NCI-H748 (cell line): ENCODE measurements at regions not wholly inside any gene's neighbourhood (a gene's known extent, or its start where the extent isn't known, plus 50 kb on each side); places are given as distances from the start of the nearest gene placed in this dataset.

ENCODE experiments used
- DNase-seq: peaks from one replicate; lab custom pipeline; 2025; ENCODE audit not compliant: unreplicated experiment; lab: John Stamatoyannopoulos, UW

DNA sequence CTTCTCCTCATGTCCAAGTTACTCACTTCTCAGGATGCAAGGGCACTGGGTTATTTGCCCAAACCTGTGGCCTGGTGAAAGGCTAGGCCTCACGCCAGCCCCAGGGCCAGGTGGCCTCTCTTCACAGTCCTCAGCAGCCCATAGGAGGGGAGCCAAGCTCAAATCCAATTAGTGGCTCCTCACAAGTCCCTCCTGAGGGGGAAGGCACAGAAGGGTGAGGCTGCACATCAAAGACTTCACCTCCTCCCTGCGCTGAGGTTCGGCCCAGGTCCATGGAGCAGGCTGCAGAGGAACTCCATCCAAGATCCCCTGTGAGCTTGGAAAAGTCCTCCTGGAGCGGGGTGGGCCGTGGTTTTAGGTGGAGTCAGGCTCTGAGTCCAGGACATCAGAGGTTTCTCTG is 320.0 kb downstream of the FOXL1 start:
- no peak for DNase-seq

DNA sequence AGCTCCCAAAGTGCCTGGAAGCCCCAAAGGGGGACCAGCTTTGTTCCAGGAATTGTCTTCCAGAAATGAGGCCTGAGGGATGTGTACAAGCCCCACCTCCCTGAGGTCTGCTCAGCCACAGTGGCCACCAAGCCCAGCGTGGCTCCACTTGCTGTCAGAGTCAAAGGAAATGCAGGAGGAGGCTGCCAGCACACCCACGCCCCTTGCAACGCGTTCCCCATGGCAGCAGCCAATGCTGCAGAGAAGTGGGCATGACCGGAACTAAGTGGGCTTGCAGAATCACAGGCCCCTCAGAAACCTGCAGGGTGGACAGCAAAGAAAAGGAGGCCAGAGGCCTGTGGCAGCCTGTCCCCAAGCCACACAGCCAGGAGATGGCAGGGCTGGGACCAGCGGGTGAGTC is 320.8 kb downstream of the FOXL1 start:
- no peak for DNase-seq

DNA sequence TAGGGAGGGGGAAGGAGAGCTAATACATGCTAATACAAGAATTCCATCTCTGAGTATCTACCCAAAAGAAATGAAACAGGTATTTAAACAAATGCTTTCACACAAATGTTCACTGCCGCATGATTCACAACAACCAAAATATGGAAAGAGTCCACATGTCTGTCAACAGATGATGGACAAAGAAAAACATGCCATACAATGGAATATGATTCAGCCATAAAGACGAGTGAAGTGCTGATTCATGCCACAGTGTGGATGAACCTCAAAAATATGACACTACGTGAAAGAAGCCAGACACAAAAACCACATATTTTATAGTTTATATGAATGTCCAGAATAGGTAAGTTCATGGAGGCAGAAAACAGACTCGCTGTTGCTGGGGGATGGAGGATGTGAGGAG is 321.4 kb downstream of the FOXL1 start:
- no peak for DNase-seq

DNA sequence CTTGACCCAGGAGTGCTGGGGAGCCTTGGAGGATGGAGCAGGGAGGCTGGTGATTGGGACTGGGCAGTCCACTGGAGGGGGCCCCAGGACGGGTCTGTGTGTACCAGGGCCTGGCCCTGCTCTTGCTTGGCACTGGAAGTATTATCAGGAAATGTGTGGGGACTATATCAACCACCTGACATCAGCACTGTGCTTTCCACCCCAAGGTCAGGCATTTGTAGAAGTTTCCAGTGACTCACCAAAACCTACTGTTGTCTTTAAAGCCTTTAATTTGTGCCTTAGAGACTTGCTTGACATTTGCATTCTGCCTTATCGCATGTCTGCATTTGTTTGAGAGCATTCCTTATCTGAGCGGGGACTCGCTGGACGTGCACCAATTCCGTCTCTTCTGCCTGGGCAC is 323.1 kb downstream of the FOXL1 start:
- DNase-seq: no peak

DNA sequence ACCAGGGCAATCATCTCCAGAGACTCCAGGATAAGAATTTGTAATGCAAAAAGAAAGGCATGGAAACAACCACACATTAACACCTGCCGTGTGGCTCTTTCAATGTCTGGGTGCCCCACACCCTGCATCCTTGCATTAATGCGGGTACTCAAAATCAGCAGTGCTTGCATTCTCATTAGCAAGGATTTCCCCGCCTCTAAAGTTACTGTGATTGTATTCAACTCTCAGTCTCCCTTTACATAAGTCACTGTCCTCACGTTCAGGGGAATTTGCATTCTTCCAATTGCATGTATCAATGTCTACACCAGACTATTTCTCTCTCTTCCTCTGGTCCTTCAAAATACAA is 324.3 kb downstream of the FOXL1 start:
- no peak for DNase-seq

DNA sequence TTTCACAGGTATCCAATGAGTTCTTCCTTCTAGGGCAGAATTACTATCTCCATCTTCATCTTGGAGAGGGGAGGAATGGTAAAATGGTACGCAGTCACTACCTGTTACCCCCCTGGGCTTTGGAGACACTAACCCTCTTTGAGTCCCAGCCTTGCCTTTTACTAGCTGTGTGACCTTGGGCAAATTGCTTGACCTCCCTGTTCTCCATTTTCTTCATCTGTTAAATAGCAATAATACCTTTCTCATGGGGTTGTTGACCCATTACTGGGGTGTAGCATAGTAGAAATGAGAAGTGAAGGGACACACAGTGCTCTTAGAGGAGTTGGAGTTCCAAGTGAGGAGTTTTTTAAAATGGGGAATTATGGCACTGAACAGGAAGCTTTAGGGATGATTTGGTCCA is 324.7 kb downstream of the FOXL1 start:
- no peak for DNase-seq

DNA sequence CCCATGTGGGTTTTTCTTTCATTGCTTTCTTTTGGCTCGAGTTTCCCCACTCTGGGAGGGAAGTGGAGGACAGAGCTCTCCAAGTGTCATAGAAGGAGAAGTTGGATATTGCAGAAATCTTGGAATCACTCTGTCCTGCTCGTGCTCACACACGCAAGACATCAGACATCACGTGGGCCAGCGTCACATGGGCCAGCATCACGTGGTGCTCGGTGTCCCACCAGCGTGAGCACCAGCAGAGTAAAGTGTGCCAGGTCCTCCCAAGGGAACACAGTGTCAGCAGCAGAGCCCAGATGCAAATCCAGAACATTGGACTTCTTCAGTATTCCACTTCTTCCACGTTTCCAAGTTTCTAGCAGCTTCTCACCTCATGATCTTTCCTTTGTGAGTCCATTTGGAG is 327.0 kb downstream of the FOXL1 start:
- no peak for DNase-seq

DNA sequence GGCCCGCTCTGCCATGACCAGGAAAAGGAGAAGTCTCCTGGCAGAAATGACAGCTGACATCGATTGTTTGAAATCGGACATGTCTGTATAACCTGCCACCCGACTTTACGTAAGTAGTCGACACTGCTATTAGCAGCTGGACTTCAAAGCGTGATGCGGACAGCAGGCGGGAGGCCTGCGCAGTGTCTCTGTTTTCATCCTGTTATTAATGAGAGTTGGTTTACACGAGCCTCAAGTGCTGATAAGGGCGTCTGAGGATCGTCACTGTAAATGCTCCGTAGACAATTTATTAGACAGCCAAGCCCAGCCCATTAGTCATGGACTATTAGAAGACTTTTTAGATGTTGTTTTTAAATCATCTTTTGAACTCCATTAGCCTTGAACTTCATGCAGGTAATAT is 328.3 kb downstream of the FOXL1 start:
- no peak for DNase-seq

DNA sequence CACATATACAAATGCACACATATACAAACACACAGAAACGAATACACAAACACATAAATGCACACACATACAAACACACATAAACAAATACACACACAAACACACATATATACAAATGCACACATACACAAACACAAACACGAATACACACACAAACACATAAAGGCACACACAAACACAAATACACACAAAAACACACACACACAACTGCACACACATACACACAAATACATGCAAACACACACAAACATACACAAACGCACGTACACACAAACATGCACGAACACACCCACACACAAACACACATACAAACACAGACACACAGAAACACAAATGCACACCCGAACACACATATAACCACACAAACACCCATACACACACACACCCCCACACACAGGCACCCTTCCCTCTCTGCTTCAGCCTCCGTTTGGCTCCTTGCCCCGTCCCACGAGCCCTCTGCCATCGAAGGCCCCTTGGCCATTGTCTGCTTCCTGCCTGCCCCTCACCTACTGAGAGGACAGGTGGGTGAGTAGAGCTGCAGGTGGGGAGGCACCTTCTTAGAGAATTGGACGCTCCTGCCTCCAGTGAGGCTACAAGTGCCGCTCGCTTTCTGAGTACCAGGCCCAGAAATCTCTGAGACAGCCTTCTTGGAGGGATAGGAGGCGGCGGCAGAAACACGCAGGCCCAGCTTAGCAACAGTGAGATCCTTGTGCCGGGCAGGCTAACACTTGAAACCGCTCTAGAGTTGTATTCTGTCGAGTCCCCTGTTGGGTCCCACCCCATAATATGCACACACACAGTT is 331.2 kb downstream of the FOXL1 start:
- no peak for DNase-seq

DNA sequence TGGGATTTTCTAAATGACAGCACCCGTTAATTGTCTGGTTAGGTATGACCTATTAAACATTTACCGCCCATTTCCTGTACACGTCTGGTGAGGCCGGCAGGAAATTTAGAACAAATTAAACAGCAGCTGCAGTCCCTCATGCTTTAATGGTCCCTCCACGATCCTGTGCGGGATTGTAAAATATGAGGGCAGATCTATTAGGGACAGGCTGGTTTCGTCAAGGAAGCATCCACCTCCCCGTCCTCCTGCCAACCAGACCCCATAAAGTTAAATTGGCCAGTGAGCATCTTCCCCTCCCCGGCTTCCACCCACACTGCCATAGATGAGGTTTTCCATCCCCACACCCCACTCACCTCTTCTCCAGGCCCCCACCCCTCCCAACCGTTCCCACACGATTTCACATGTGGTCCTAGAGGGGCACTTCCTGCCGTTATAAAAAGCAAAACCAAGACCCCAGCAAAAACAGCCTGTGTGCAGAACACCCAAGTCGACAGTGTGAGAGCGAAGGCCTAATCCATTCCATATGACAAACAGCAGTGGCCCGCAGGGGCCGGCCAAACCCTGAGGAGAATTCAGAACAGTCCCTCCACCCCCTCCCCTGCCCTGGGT is 331.9 kb downstream of the FOXL1 start:
- DNase-seq: no peak

DNA sequence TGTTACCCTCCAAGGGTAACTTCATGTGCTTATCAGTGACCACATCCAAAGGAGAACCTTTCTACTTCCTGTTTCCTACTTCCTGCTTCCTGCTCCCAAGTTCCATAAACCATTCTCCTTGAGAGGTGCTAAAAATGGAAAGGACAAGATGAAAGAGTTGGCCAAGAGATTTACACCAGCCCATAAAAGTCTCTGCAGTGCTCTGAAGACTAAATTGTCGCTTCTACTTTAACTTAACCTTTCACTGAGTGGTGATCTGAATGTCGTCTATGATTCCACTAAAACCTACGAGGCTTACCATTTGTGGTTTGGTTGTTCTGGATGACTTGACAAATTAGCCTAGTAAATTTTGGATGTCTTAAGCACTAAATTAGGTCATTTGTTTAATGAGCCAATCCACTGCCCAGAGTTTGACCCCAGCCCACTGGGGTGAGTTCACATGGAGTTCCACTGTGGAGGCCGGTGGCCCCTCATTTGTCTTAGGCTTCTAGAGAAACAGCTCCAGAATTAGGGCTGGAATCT is 333.1 kb downstream of the FOXL1 start:
- DNase-seq: no peak

DNA sequence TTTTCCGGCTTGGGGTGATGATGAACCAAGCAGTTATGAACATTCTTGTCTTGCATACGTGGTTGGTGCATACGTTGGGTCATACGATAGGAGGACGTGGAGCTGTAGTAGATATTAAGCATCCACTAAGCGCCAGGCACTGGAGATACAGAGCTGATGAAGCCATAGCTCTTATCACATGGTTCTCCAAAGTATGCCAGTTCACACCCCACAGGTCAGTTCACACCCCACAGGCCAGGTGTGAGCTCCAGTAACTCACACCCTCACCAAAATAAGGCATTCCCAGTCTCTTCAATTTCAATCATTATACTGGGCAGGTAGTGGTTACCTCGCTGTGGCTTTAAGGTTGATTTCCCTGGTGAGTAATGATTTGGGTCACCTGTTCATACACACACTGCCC is 335.5 kb downstream of the FOXL1 start:
- no peak for DNase-seq

DNA sequence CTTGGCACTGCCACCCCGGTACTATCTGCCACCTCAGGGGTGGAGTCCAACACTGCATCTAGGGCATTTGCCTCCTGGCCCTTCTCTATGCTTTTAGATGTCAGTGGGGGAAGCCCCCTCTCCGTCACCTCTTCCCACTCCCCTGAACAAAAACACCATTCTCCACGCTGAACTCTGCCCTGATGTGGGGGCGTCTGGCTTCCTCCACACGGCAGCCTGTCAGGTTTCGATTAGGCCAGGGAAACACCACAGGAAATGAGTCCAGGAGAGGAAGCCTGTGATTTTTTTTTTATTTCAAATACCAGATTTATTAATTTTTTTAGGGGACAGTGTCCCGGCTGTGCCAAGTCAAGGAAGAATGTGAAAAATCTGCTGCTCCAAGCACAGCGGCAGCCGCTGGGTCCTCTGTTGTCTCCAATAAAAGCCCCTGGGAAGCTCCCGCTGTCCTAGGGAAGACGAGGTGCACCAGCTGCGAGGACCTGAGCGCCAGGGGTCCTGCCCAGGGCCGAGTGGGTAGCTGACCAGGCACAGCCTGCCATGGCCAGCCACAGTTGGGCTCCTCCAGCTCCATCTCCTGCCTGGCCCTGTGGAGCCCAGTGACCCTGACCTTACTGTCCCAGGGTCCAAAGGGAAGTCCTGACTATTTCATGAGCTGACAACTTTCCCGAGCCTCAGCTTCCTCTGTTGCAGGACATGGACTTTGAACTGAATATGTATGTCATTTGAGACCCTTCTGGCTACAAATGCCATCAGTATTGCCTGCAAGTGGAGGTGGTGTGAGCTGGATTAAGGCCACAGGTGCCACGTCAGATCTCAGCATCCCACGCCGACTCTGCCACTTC is 336.7 kb downstream of the FOXL1 start:
- no peak for DNase-seq

DNA sequence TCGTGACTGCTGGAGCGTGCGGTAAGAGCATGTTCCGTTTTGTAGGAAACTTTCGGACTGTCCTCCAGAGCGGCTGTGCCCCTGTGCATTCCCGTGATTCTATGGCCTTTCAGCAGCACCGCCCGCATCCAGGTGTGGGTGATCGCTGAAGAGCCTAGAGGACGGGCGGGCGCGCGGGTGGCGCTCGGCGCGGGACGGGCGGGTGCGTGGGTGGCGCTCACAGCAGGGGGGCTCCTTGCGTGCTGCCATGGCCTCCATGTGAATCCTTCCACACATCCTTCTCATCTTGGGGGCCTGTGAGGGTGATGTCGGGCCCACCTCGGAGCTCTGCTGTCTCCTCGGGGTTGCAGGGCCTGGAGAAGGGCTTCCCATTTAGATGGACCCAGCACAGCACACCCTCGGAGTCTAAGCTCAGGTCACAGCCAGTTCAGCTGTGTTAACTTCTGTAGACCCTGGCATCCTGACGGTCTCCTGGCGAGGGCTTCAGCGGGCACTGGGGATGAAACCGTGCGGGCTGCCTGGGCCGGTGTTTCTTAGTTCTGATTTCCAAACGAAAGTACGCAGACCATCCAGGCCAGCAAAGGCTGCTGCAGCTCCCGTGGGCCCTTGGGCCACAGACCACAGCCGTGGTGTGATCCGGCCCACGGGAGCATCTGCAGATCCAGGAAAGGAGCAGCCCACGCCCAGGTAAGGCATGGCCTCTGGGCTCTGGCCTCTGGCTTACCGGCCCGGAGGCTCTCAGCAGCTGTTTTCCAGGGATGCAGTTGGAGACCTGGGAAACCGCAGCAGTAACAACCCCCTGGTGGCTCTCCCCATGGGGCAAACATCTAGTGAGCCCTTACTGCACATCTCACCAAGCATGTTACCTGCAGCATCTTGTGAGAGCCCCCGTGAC is 339.4 kb downstream of the FOXL1 start:
- no peak for DNase-seq

DNA sequence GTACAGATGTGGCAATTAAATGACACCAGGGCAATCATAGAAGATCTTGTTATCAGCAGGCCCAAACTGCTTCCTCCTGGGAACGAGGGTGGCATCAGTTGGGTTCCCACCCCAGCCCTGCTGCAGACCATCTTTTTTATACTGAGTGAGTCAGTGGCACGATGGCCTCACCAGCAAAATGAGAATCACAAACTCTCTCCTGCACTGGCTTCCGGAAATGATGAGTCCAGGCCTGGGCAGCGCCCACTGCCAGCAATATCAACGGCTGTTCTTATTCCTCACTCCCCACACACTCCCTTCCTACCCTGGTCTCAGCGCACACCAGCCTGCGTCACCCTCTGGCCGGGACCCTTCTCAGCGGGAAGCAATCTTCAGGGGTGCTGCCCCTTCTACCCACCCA is 340.3 kb downstream of the FOXL1 start:
- DNase-seq: no peak

DNA sequence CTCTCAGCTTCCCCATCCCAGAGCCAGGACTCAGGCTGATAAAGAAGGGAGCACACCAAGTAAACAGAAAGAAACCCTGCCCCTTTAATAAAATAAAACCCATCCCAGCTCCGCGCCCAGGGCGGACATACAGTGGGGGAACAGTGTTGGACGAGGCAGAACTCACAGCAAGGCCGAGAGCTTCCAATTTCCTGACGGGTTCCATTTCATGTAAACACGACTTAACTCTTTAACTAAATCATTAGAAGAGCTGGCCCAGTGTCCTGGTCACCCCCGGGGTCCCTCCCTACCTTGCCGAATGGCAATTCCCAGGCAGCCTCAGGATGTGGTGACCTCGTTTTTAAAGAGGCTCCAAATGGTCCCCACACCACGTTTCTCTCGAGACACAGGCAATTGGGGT is 340.7 kb downstream of the FOXL1 start:
- DNase-seq: no peak

DNA sequence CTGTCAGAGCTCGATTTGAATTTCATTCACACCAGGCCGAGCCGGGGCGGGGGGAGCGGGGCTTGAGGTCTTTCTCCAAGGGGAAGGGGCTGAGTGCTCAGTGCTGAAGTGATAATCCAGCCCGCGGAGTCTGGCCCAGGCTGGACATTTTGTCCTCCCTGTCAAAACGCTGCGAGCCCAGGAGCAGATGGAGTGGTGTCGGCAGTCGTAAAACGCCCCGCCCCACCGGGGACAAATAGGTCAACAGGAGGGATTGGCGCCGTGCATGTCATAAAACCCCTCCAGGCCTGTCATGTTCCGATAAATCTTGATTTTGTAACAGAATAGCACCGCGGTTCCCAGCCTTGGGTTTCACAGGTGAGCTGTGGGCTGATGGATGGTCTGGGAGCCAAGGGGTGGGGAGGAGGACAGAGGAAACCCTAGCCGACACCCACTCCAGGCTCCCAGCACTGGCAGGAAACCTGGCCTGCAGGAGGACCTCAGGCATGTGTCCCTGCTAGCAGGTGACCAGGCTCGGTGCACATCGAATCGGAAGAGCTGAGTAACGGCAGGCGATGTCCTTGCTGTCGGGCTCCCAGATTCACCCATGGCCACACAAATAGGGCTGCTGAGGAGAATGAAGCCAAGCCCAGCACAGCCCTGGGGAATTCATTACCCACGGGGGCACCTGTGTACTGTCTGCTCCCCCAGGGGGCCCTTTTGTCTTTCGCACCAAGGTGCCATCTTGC is 341.4 kb downstream of the FOXL1 start:
- no peak for DNase-seq

DNA sequence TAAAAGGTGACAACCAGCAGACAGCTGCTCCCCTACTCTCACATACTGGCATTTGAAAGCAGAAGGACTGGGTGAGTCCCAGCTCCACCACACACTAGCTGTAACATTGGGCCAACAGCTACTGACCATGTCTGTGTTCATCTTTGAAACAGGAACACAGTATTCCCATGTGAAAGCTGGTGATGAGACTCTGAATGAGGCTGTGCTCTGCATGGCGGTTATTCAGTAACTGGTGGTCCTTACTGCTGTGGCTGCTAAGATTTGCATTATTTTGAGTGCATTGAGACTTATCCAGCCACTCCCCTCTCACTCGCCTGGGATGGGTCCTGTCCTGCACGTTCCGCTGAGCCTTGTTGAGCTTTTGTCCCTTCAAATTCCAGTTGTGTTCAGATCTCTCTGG is 342.9 kb downstream of the FOXL1 start:
- no peak for DNase-seq

DNA sequence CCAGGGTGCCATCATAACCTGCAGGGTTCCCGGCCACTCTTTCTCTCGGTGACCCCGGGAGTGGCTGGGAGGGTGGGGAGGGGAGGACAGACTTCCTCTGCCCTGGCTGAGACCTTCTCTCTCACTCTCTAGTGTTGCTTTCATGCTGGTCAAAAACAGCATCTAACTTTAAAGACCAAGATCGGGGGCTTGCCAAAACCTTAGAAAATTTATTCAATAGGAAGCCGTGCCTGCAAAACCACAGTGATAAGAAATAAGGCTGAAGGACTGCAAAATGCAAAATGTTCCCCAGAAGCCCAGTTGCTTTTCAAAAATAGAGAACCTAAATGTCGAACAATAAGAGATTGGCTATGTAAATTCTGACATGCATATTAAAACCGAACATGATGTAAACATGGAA is 344.0 kb downstream of the FOXL1 start:
- no peak for DNase-seq

DNA sequence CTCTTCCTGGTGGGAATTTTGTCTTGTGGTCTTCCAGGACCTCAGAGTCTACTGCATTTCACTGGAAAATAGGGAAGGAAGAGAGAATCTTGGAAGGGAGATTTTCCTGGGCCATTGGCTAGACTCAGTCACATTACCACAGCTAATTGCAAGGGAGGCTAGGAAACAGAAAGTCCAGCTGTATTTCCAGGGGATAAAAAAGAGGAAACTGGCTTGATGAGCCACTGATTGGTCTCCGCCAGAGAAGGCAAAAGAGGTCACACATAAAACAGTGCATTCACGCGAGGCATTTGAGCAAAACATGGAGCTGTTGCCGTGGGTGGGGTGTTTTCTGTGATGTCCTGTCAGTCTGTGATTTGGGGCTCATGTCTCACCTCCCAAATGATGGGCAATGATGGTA is 345.3 kb downstream of the FOXL1 start:
- DNase-seq: no peak
